Choroid plexus epithelial cell (primary cell): ENCODE measurements at regions not wholly inside any gene's neighbourhood (a gene's known extent, or its start where the extent isn't known, plus 50 kb on each side); places are given as distances from the start of the nearest gene placed in this dataset.

Source experiments
- DNase-seq: peaks from one replicate; pipeline ENCODE4 v3.0.0-alpha.2; 2010; ENCODE audit warnings: low read depth
- H3K4me3 ChIP-seq: 2 replicates; pipeline ENCODE4 v1.5.1; 2011; ENCODE audit warnings: low read depth, mild to moderate bottlenecking, control low read depth, low read length, moderate library complexity
- CTCF ChIP-seq: conservative IDR thresholded peaks from 2 replicates; pipeline ENCODE4 v1.5.1; 2011; ENCODE audit warnings: low read depth, mild to moderate bottlenecking, control low read depth, inconsistent platforms, low read length, moderate library complexity

GRCh38 chr18:73212442-73212841, 344.7 kb upstream of the NETO1 start:
- H3K4me3 ChIP-seq, result no peak overlapping the region
- no peak for TF ChIP-seq CTCF
- no peak for DNase-seq

- TF ChIP-seq CTCF, result no peak
- DNase-seq, result peak; percentile 39
- no peak overlapping the region for H3K4me3 ChIP-seq
These were observed 334.2 kb upstream of the NETO1 start for GRCh38 chr18:73201940-73202339.

GRCh38 chr18:73199151-73199550, 331.4 kb upstream of the NETO1 start:
- DNase-seq, result peak; percentile 58
- no peak for TF ChIP-seq CTCF
- H3K4me3 ChIP-seq, result no peak overlapping the region

GRCh38 chr18:73189718-73190117, 321.9 kb upstream of the NETO1 start:
- no peak for TF ChIP-seq CTCF
- no peak overlapping the region for H3K4me3 ChIP-seq
- no peak for DNase-seq

- H3K4me3 ChIP-seq, result no peak overlapping the region
- no peak for TF ChIP-seq CTCF
- DNase-seq, result peak; percentile 25
These were observed 300.4 kb upstream of the NETO1 start for GRCh38 chr18:73168236-73168635.

GRCh38 chr18:73164430-73164829, 296.6 kb upstream of the NETO1 start:
- DNase-seq, result no peak
- TF ChIP-seq CTCF, result no peak
- no peak overlapping the region for H3K4me3 ChIP-seq

- no peak overlapping the region for H3K4me3 ChIP-seq
- no peak for DNase-seq
- TF ChIP-seq CTCF, result no peak
These were observed 295.4 kb upstream of the NETO1 start for GRCh38 chr18:73163236-73163635.
